Heart right ventricle (tissue), 16 donors: ENCODE measurements at regions not wholly inside any gene's neighbourhood (a gene's known extent, or its start where the extent isn't known, plus 50 kb on each side); places are given as distances from the start of the nearest gene placed in this dataset.

Source experiments
- ATAC-seq, 8 donors: fragments of 200-7000 bp; cut with Tn5 transposase; one replicate each; pipeline ENCODE4 v1.9.1; 2020; ENCODE audit warnings: mild to moderate bottlenecking in 8 of 8, moderate library complexity in 8 of 8, moderate number of reproducible peaks in 1 of 8
- DNase-seq, 2 donors: peaks; one replicate each; pipeline ENCODE4 v3.0.0-alpha.2; 2020
- H3K27ac ChIP-seq, 10 donors: fragments of 200-600 bp; sonication (generic) in 2 of 10; one replicate each; pipeline versions ENCODE4 v1.5.0 to v1.8.0; 2020 to 2022; ENCODE audit warnings: mild to moderate bottlenecking in 3 of 10
- H3K27me3 ChIP-seq, 7 donors: fragments of 200-600 bp; one replicate each; pipeline ENCODE4 v1.8.0; 2021 to 2022; ENCODE audit warnings: mild to moderate bottlenecking in 2 of 7
- H3K36me3 ChIP-seq, 9 donors: fragments of 200-600 bp; sonication (generic) in 1 of 9; one replicate each; pipeline versions ENCODE4 v1.5.0 to v1.8.0; 2020 to 2022; ENCODE audit warnings: mild to moderate bottlenecking in 2 of 9
- H3K4me1 ChIP-seq, 9 donors: fragments of 200-600 bp; sonication (generic) in 1 of 9; one replicate each; pipeline versions ENCODE4 v1.5.0 to v1.8.0; 2020 to 2022; ENCODE audit warnings: mild to moderate bottlenecking in 4 of 9
- H3K4me3 ChIP-seq, 10 donors: fragments of 200-600 bp; sonication (generic) in 2 of 10; one replicate each; pipeline versions ENCODE4 v1.5.0 to v1.8.0; 2020 to 2022; ENCODE audit warnings: mild to moderate bottlenecking in 7 of 10, moderate library complexity in 2 of 10
- H3K9me3 ChIP-seq, 11 donors: fragments of 200-600 bp in 10 of 11; sonication (generic) in 2 of 11; one replicate each; pipeline versions ENCODE4 v1.5.0 to v1.8.0; 2013 to 2022; ENCODE audit warnings: mild to moderate bottlenecking in 2 of 11, control low read depth in 1 of 11, moderate library complexity in 1 of 11
- CTCF ChIP-seq, 9 donors: fragments of 200-600 bp; sonication (generic) in 2 of 9; IDR thresholded peaks; one replicate each; pipeline versions ENCODE4 v1.5.0 to v1.8.0; 2021 to 2022; ENCODE audit warnings: antibody characterized with exemption in 9 of 9, mild to moderate bottlenecking in 5 of 9, moderate library complexity in 1 of 9
- WGBS, 2 donors: extraction: QIAGEN DNeasy Blood & Tissue Kit; methylation state at CpG; one replicate each; pipeline ENCODE4 v1.1.7; 2013; ENCODE audit warnings: inconsistent platforms in 1 of 2; 5-methylcytosine and 5-hydroxymethylcytosine counted together
- intact Hi-C, 10 donors: fragments of 100-400 bp; cut with DNase I; formaldehyde crosslinking; loops; one replicate each; pipeline versions ENCODE4 v1.11.1 to v1.14.2; 2022
- donor health status: Arrhythmogenic right ventricular cardiomyopathy.
- donor health status: ischemic (EF 13 %, LVEDD 7.1; RV severe dilation, severe dysfunction).
- donor health status: healthy with polysubstance abuse.
- donor health status: DM: no; HTN: yes; CAD: no.
- donor health status: DM: no; HTN: no; CAD: no.
- donor health status: ischemic (EF 25% LVEDD 6.9; RV normal size, moderate dysfunction).
- donor health status: ischemic (EF 25% LVEDD 5.7; RV mildly dilated, moderate dysfunction).
- donor health status: healthy.
- donor health status: DM: yes; HTN: yes; CAD: no.
- donor health status: Ischemic cardiomyopathy.
- donor health status: ischemic (EF 35%, LVEDD 5.7; RV mildly dilated, moderate dysfunction).
- donor health status: nonischemic (EF 11% LVEDD 7.7; RV severe dilation, severe dysfunction).
- donor health status: DM: yes; HTN: yes; CAD: no.
- donor health status: PGD.
- donor health status: ischemic (EF 29% LVEDD 5.4; RV normal size, mild dysfunction).
- donor health status: nonischemic (EF 23%, LVEDD 6.1; RV moderate dilation, normal function).

- 62 to 63% methylated on average over 5 of the region's 5 CpGs for WGBS, 2 donors
- intact Hi-C loops: no loop called here
- no peak for TF ChIP-seq CTCF (IDR thresholded peaks at IDR 0.05)
- DNase-seq (no peak), ATAC-seq (no peak)
- Histone ChIP-seq H3K27ac (no peak overlapping the region), H3K4me1 (no peaks in the 10 kb centered on the region), H3K9me3 (peaks cover 0 to 6% (median 0%) of the 10 kb centered on the region in 11 donors), H3K36me3 (no peaks in the 10 kb centered on the region), H3K4me3 (no peak overlapping the region), H3K27me3 (no peaks in the 10 kb centered on the region)
Measured at GRCh38 chr5:60143942-60144549, 250.5 kb upstream of the PDE4D start.

- no peaks in the 10 kb centered on the region for H3K4me1 ChIP-seq
- no peak for TF ChIP-seq CTCF (IDR thresholded peaks at IDR 0.05)
- no peak for ATAC-seq
- H3K27me3 ChIP-seq: no peaks in the 10 kb centered on the region
- WGBS, 2 donors: 55 to 57% methylated on average over 2 of the region's 2 CpGs
- intact Hi-C loops: no loop called here
- no peaks in the 10 kb centered on the region for H3K36me3 ChIP-seq
- no peak for DNase-seq
- H3K4me3 ChIP-seq: no peak overlapping the region
- H3K9me3 ChIP-seq: no peaks in the 10 kb centered on the region
- no peak overlapping the region for H3K27ac ChIP-seq
Measured at GRCh38 chr5:60141119-60141518, 247.6 kb upstream of the PDE4D start.

- intact Hi-C loops: no loop called here
- WGBS, 2 donors: 0 to 46% methylated on average over 1 of the region's 1 CpG
- Histone ChIP-seq H3K27ac (no peak overlapping the region), H3K27me3 (no peaks in the 10 kb centered on the region), H3K9me3 (peaks cover 0 to 2% (median 0%) of the 10 kb centered on the region in 11 donors), H3K4me1 (no peaks in the 10 kb centered on the region), H3K36me3 (no peaks in the 10 kb centered on the region), H3K4me3 (no peak overlapping the region)
- ATAC-seq: no peak
- TF ChIP-seq CTCF (IDR thresholded peaks at IDR 0.05): no peak
- no peak for DNase-seq
Measured at GRCh38 chr5:60136841-60137240, 243.3 kb upstream of the PDE4D start.

- intact Hi-C loops: no loop called here
- DNase-seq (no peak), ATAC-seq (no peak)
- no peak overlapping the region for H3K4me3 ChIP-seq
- H3K4me1 ChIP-seq: no peaks in the 10 kb centered on the region
- H3K9me3 ChIP-seq: peaks cover 0 to 7% (median 0%) of the 10 kb centered on the region in 11 donors
- no peak for TF ChIP-seq CTCF (IDR thresholded peaks at IDR 0.05)
- 97 to 98% methylated on average over 1 of the region's 1 CpG for WGBS, 2 donors
- no peak overlapping the region for H3K27ac ChIP-seq
- no peaks in the 10 kb centered on the region for H3K36me3 ChIP-seq
- no peaks in the 10 kb centered on the region for H3K27me3 ChIP-seq
Measured at GRCh38 chr5:60131504-60131903, 238.0 kb upstream of the PDE4D start.
